Natural killer cell (primary cell): ENCODE measurements at regions not wholly inside any gene's neighbourhood (a gene's known extent, or its start where the extent isn't known, plus 50 kb on each side); places are given as distances from the start of the nearest gene placed in this dataset.

Experiments used
- ATAC-seq, 3 donors: fragments of 150-1000 bp in 2 of 3; fragments of 200-7000 bp in 1 of 3; cut with Tn5 transposase; 1 replicate in 1 of 3; 2 replicates in 2 of 3; pipeline ENCODE4 v1.10.0; 2021; ENCODE audit warnings: mild to moderate bottlenecking in 2 of 3, moderate library complexity in 2 of 3
- DNase-seq, 2 donors: peaks; one replicate each; pipeline versions ENCODE4 v3.0.0 to v3.0.0-alpha.2; 2013 to 2021; ENCODE audit warnings: mixed read lengths in 1 of 2
- H3K27ac ChIP-seq: one replicate; pipeline ENCODE4 v1.5.1; 2013; ENCODE audit warnings: mild to moderate bottlenecking, low read length
- H3K27me3 ChIP-seq: one replicate; pipeline ENCODE4 v1.6.1; 2013; ENCODE audit warnings: low read length; ENCODE audit not compliant: control insufficient read depth, insufficient read depth
- H3K36me3 ChIP-seq: one replicate; pipeline ENCODE4 v1.6.1; 2013; ENCODE audit warnings: low read length; ENCODE audit not compliant: control insufficient read depth, insufficient read depth
- H3K4me1 ChIP-seq: one replicate; pipeline ENCODE4 v1.6.1; 2013; ENCODE audit warnings: low read length; ENCODE audit not compliant: control insufficient read depth, insufficient read depth
- H3K4me3 ChIP-seq: one replicate; pipeline ENCODE4 v1.5.1; 2013; ENCODE audit warnings: low read length
- H3K9me3 ChIP-seq: one replicate; pipeline ENCODE4 v1.6.1; 2013; ENCODE audit warnings: low read length; ENCODE audit not compliant: control insufficient read depth, insufficient read depth
- H3K27ac Mint-ChIP-seq, 2 donors: one replicate each; pipeline ENCODE4 v1.8.0; 2022; ENCODE audit warnings: mild to moderate bottlenecking in 2 of 2, mixed read lengths in 2 of 2, moderate library complexity in 1 of 2
- H3K27me3 Mint-ChIP-seq, 2 donors: one replicate each; pipeline ENCODE4 v1.8.0; 2022; ENCODE audit warnings: low read depth in 2 of 2, mixed read lengths in 2 of 2
- H3K36me3 Mint-ChIP-seq: one replicate; pipeline ENCODE4 v1.8.0; 2022; ENCODE audit warnings: mixed read lengths
- H3K4me1 Mint-ChIP-seq, 2 donors: one replicate each; pipeline ENCODE4 v1.8.0; 2022; ENCODE audit warnings: mixed read lengths in 2 of 2
- H3K4me3 Mint-ChIP-seq: one replicate; pipeline ENCODE4 v1.8.0; 2022; ENCODE audit warnings: mild to moderate bottlenecking, moderate library complexity, mixed read lengths
- H3K9me3 Mint-ChIP-seq, 2 donors: one replicate each; pipeline ENCODE4 v1.8.0; 2022; ENCODE audit warnings: mixed read lengths in 2 of 2
- CTCF ChIP-seq: fragments of 200-600 bp; IDR thresholded peaks from one replicate; pipeline ENCODE4 v1.8.0; 2022; ENCODE audit warnings: antibody characterized with exemption
- WGBS: methylation state at CpG from one replicate; pipeline ENCODE4 v1.1.7; 2013; ENCODE audit warnings: missing lambda C conversion rate; ENCODE audit not compliant: insufficient coverage; 5-methylcytosine and 5-hydroxymethylcytosine counted together
- intact Hi-C: fragments of 100-400 bp; cut with micrococcal nuclease; formaldehyde crosslinking; loops from one replicate; pipeline ENCODE4 v1.14.2; 2022

DNA sequence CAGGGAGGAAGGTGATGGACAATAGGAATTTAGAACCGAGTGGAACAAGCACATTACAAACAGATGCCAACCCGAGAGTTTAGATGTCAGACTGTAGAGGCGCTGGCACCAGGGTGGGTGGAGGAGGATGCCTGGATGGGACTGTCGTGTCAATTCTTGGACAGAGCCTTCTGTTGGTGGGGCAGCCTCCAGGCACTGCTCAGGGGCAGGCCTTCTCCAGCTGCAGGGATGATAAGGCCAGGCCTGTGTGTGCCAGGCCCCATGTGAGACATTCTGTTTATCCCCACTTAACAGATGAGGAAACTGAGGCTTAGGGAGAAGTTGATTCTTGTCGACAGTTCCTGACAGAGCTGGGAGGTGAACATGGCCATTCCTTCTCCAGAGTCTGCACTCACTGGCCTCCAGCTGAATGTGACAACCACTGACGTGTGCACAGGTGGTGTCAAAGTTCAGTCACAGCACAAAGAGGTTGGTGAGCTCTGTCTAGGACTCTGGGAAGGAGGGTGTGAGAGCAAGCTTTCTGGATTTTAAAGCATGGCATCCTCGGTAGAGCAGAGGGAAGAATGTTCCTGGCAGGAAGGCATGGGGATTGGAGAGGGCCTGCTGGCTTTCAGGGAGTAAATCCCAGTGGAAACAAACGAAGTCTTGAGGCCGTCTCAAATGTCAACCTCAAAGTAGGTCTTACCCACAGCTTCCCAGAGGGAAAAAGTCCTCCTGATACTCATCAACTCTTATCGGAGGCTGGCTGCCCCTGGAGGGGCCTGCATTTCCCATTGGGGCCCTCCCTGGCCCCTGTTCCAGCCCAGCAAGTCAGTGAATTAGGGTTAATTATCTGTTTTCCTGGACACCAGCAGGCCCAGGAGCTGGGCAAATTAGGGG, 52.4 kb downstream of the GLI2 start:
- Mint-ChIP-seq H3K9me3 (no peaks in the 10 kb centered on the region), H3K4me1 (peaks cover 0 to 6% of the 10 kb centered on the region in 2 donors), H3K27ac (no peak overlapping the region), H3K4me3 (no peak overlapping the region), H3K36me3 (no peaks in the 10 kb centered on the region), H3K27me3 (no peaks in the 10 kb centered on the region)
- no peak for TF ChIP-seq CTCF
- no peak for ATAC-seq
- H3K4me3 ChIP-seq: no peak overlapping the region
- no peak overlapping the region for H3K27ac ChIP-seq
- WGBS: 80% methylated on average over 10 of the region's 10 CpGs
- no peak for DNase-seq
- H3K9me3 ChIP-seq: no peaks in the 10 kb centered on the region
- peaks cover 3% of the 10 kb centered on the region for H3K4me1 ChIP-seq
- H3K36me3 ChIP-seq: no peaks in the 10 kb centered on the region
- no peaks in the 10 kb centered on the region for H3K27me3 ChIP-seq
- intact Hi-C loops: no loop called here

DNA sequence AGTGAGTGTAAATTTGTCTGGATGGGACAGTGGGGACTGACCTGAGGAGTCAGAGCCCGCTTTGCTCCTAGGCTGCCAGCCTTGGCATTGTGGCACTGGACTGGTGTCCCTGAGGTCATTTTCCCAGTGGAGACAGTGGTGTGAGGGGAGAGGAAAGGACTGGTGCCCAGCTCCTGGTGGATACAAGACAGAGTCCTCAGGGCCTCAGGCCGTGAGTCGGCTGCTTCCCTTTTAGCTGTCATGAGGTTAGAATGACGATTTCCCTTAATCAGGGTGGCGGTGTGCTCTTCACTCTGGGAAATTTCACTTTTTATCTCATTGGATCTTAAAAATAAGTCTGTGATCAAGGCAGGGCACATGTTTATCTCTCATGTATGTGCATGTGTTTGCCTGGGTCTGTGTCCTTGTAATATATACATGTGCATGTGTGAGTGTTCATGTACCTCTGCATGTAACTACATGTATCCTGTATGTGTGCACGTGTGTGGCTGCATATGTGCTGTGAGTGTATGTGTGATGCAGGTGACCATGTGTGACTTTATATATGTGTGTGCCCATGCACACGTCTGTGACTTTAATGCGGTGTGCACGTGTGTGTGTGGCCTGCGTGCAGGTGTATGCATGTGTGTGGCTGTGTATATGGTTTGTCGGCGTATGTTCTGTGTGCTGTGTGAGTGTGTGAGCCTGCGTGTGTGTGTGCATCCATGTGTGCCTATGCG, 55.7 kb downstream of the GLI2 start:
- Mint-ChIP-seq H3K4me3 (no peak overlapping the region), H3K4me1 (no peaks in the 10 kb centered on the region), H3K36me3 (no peaks in the 10 kb centered on the region), H3K27me3 (no peaks in the 10 kb centered on the region), H3K27ac (no peak overlapping the region), H3K9me3 (no peaks in the 10 kb centered on the region)
- TF ChIP-seq CTCF: no peak
- intact Hi-C loops: no loop called here
- Histone ChIP-seq H3K4me3 (no peak overlapping the region), H3K4me1 (no peaks in the 10 kb centered on the region), H3K9me3 (no peaks in the 10 kb centered on the region), H3K36me3 (no peaks in the 10 kb centered on the region), H3K27ac (no peak overlapping the region), H3K27me3 (no peaks in the 10 kb centered on the region)
- ATAC-seq: no peak
- DNase-seq: no peak
- WGBS: 85% methylated on average over 14 of the region's 14 CpGs

DNA sequence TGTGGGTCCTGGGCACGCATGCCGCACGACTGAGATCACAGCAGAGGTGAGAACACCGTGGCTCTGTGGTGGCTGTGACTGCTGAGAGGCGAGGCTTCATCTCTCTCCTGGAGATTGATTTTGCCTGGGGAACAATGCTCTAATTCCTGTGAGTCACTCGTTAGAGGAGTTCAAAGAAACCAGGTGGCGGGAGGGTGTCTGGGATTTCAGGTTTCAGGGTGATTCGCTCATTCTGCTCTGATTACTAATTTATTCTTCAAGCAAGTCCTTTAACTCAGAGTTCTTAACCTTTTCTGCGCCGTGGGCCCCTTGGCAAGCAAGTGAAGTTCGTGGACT, 56.3 kb downstream of the GLI2 start:
- no peak overlapping the region for H3K4me3 ChIP-seq
- Mint-ChIP-seq H3K9me3 (no peaks in the 10 kb centered on the region), H3K4me3 (no peak overlapping the region), H3K36me3 (no peaks in the 10 kb centered on the region), H3K27me3 (no peaks in the 10 kb centered on the region), H3K4me1 (no peaks in the 10 kb centered on the region), H3K27ac (no peak overlapping the region)
- ATAC-seq: no peak
- no peak overlapping the region for H3K27ac ChIP-seq
- DNase-seq: no peak
- no peaks in the 10 kb centered on the region for H3K4me1 ChIP-seq
- H3K9me3 ChIP-seq: no peaks in the 10 kb centered on the region
- TF ChIP-seq CTCF: no peak
- no peaks in the 10 kb centered on the region for H3K27me3 ChIP-seq
- 92% methylated on average over 10 of the region's 11 CpGs for whole genome bisulfite sequencing
- no peaks in the 10 kb centered on the region for H3K36me3 ChIP-seq
- intact Hi-C loops: no loop called here
